ENCODE measurements at regions not wholly inside any gene's neighbourhood (a gene's known extent, or its start where the extent isn't known, plus 50 kb on each side); places are given as distances from the start of the nearest gene placed in this dataset.

- Histone ChIP-seq H3K27me3 (ENCODE audit: low read length) (no peaks in the 10 kb centered on the region), H3K36me3 (ENCODE audit: low read depth, low read length) (no peaks in the 10 kb centered on the region), H3K79me2 (ENCODE audit: low read length) (no peaks in the 10 kb centered on the region), H3K27ac (ENCODE audit: low read length) (no peak overlapping the region), H3K9me2 (replicated peaks; ENCODE audit: low read length) (no peaks in the 10 kb centered on the region), H3K4me2 (ENCODE audit: low read length) (no peak overlapping the region), H3K9me3 (ENCODE audit: low read length) (no peaks in the 10 kb centered on the region), H3K9ac (ENCODE audit: low read length) (no peak overlapping the region), H3K4me1 (ENCODE audit: insufficient read depth, low read length) (peaks cover 43% of the 10 kb centered on the region), H4K20me1 (ENCODE audit: low read length) (no peaks in the 10 kb centered on the region), H3F3A (ENCODE audit: low read length, unreplicated experiment) (peaks cover 19% of the 10 kb centered on the region), H2AFZ (ENCODE audit: low read length) (no peak overlapping the region), H3K4me3 (ENCODE audit: low read length) (no peak overlapping the region)
- intact Hi-C loops (cut with micrococcal nuclease), result no loop called here
- no TSS peak for BruUV-seq (replicated peaks)
- POLR2A ChIA-PET (ENCODE audit: unreplicated experiment), result interaction anchor here (0.6 kb wide), 1 partner anchor 503 kb away, joined by 4 read pairs; no protein-coding TSS in a partner anchor
- DNase-seq (no peak), ATAC-seq (no peak)
- CTCF ChIA-PET, result no interaction called here
- TF ChIP-seq CTCF (conservative IDR thresholded peaks at IDR 0.05; ENCODE audit: low read depth, low read length), result no peak
- TF ChIP-seq EZH2 (IDR thresholded peaks at IDR 0.05; ENCODE audit: low read length, unreplicated experiment), result no peak
- TF ChIP-seq EZH2phosphoT487 (IDR thresholded peaks at IDR 0.05; ENCODE audit: borderline replicate concordance, low read length), result no peak
These were observed 66.2 kb upstream of the SLC38A2 start for GRCh38 chr12:46438719-46439319.

GRCh38 chr12:46438256-46438655 is 65.7 kb upstream of the SLC38A2 start:
- H4K20me1 ChIP-seq (ENCODE audit: low read length), result no peaks in the 10 kb centered on the region
- no TSS peak for BruUV-seq (replicated peaks)
- no peaks in the 10 kb centered on the region for H3K36me3 ChIP-seq (ENCODE audit: low read depth, low read length)
- no peaks in the 10 kb centered on the region for H3K9me3 ChIP-seq (ENCODE audit: low read length)
- H3K4me1 ChIP-seq (ENCODE audit: insufficient read depth, low read length), result peaks cover 42% of the 10 kb centered on the region
- no peak overlapping the region for H3K9ac ChIP-seq (ENCODE audit: low read length)
- CTCF ChIA-PET, result no interaction called here
- no peak overlapping the region for H3K4me2 ChIP-seq (ENCODE audit: low read length)
- DNase-seq (no peak), ATAC-seq (no peak)
- no peak overlapping the region for H2AFZ ChIP-seq (ENCODE audit: low read length)
- no peak overlapping the region for H3K4me3 ChIP-seq (ENCODE audit: low read length)
- intact Hi-C loops (cut with micrococcal nuclease), result no loop called here
- POLR2A ChIA-PET (ENCODE audit: unreplicated experiment), result no interaction called here
- H3K27ac ChIP-seq (ENCODE audit: low read length), result no peak overlapping the region
- H3K9me2 ChIP-seq (replicated peaks; ENCODE audit: low read length), result no peaks in the 10 kb centered on the region
- H3F3A ChIP-seq (ENCODE audit: low read length, unreplicated experiment), result peaks cover 16% of the 10 kb centered on the region
- TF ChIP-seq EZH2phosphoT487 (IDR thresholded peaks at IDR 0.05; ENCODE audit: borderline replicate concordance, low read length), result no peak
- TF ChIP-seq CTCF (conservative IDR thresholded peaks at IDR 0.05; ENCODE audit: low read depth, low read length), result no peak
- no peak for TF ChIP-seq EZH2 (IDR thresholded peaks at IDR 0.05; ENCODE audit: low read length, unreplicated experiment)
- no peaks in the 10 kb centered on the region for H3K79me2 ChIP-seq (ENCODE audit: low read length)
- no peaks in the 10 kb centered on the region for H3K27me3 ChIP-seq (ENCODE audit: low read length)

- no TSS peak for BruUV-seq (replicated peaks)
- TF ChIP-seq CTCF (conservative IDR thresholded peaks at IDR 0.05; ENCODE audit: low read depth, low read length), result no peak
- TF ChIP-seq EZH2 (IDR thresholded peaks at IDR 0.05; ENCODE audit: low read length, unreplicated experiment), result no peak
- no peak for TF ChIP-seq EZH2phosphoT487 (IDR thresholded peaks at IDR 0.05; ENCODE audit: borderline replicate concordance, low read length)
- H3K4me3 ChIP-seq (ENCODE audit: low read length), result no peak overlapping the region
- no peaks in the 10 kb centered on the region for H3K36me3 ChIP-seq (ENCODE audit: low read depth, low read length)
- no peaks in the 10 kb centered on the region for H3K9me2 ChIP-seq (replicated peaks; ENCODE audit: low read length)
- H2AFZ ChIP-seq (ENCODE audit: low read length), result no peak overlapping the region
- DNase-seq (no peak), ATAC-seq (no peak)
- no peaks in the 10 kb centered on the region for H3K79me2 ChIP-seq (ENCODE audit: low read length)
- ChIA-PET CTCF (no interaction called here), POLR2A (ENCODE audit: unreplicated experiment) (no interaction called here)
- peaks cover 39% of the 10 kb centered on the region for H3K4me1 ChIP-seq (ENCODE audit: insufficient read depth, low read length)
- H3F3A ChIP-seq (ENCODE audit: low read length, unreplicated experiment), result peaks cover 10% of the 10 kb centered on the region
- H3K27me3 ChIP-seq (ENCODE audit: low read length), result no peaks in the 10 kb centered on the region
- no peak overlapping the region for H3K4me2 ChIP-seq (ENCODE audit: low read length)
- no peak overlapping the region for H3K27ac ChIP-seq (ENCODE audit: low read length)
- intact Hi-C loops (cut with micrococcal nuclease), result no loop called here
- no peaks in the 10 kb centered on the region for H4K20me1 ChIP-seq (ENCODE audit: low read length)
- no peaks in the 10 kb centered on the region for H3K9me3 ChIP-seq (ENCODE audit: low read length)
- no peak overlapping the region for H3K9ac ChIP-seq (ENCODE audit: low read length)
These were observed 64.9 kb upstream of the SLC38A2 start for GRCh38 chr12:46437469-46437868.

All from PC-3 (cell line).